ENCODE measurements at regions not wholly inside any gene's neighbourhood (a gene's known extent, or its start where the extent isn't known, plus 50 kb on each side); places are given as distances from the start of the nearest gene placed in this dataset.

- Histone ChIP-seq H3K9me2 (ENCODE audit: insufficient read depth) (no peaks in the 10 kb centered on the region), H4K20me1 (replicated peaks; ENCODE audit: insufficient read depth) (no peaks in the 10 kb centered on the region), H3K79me2 (replicated peaks; ENCODE audit: insufficient read depth) (no peaks in the 10 kb centered on the region), H3K4me3 (no peak overlapping the region), H3K4me1 (ENCODE audit: insufficient read depth) (peaks cover 5% of the 10 kb centered on the region; the same call in 1 of the 2 replicates), H3K27ac (ENCODE audit: low read depth) (0 out of 2 replicates have a peak overlapping the region, but pooled peaks have one; percentile 14), H3K4me2 (no peak overlapping the region; the same call in 1 of the 2 replicates), H3F3A (replicated peaks; ENCODE audit: low read depth) (no peaks in the 10 kb centered on the region), H3K27me3 (ENCODE audit: insufficient read depth) (no peaks in the 10 kb centered on the region), H3K36me3 (ENCODE audit: insufficient read depth) (no peaks in the 10 kb centered on the region), H2AFZ (no peak overlapping the region)
- peaks cover 5% of the 10 kb centered on the region for H3K4me1 Mint-ChIP-seq
- DNase-seq (ENCODE audit: low spot score) (peak; percentile 57), ATAC-seq (peak; percentile 55)
- no peak overlapping the region for H3K27ac Mint-ChIP-seq
- H3K27me3 Mint-ChIP-seq (ENCODE audit: insufficient read depth, low read depth, poor library complexity) = peaks cover 3% of the 10 kb centered on the region
- TF ChIP-seq ZNF462 (CRISPR knock-in tag; IDR thresholded peaks at IDR 0.05) (no peak), STAT1 (IDR thresholded peaks at IDR 0.05; ENCODE audit: unreplicated experiment) (no peak), POLR2AphosphoS5 (IDR thresholded peaks at IDR 0.05; ENCODE audit: low read depth) (no peak), CREB1 (CRISPR knock-in tag; IDR thresholded peaks at IDR 0.05; ENCODE audit: low read depth) (no peak), ETS1 (IDR thresholded peaks at IDR 0.05) (no peak), ZNF331 (CRISPR knock-in tag; IDR thresholded peaks at IDR 0.05; ENCODE audit: low read depth) (no peak), REST (IDR thresholded peaks at IDR 0.05; ENCODE audit: unreplicated experiment) (no peak), ZNF114 (CRISPR knock-in tag; IDR thresholded peaks at IDR 0.05) (no peak), EZH2 (IDR thresholded peaks at IDR 0.05; ENCODE audit: low read depth, unreplicated experiment) (no peak), CTCF (conservative IDR thresholded peaks at IDR 0.05; ENCODE audit: low read depth in 2 of 2) (no peak)
- peaks cover 36% of the 10 kb centered on the region for H3K9me3 Mint-ChIP-seq
- no peak overlapping the region for H3K4me3 Mint-ChIP-seq
- H3K36me3 Mint-ChIP-seq (ENCODE audit: low read depth) = peaks cover 40% of the 10 kb centered on the region
These were observed 686.5 kb upstream of the GOLIM4 start for GRCh38 chr3:168782193-168782592.

Measured in GM23338 (cell line).